ENCODE measurements at regions not wholly inside any gene's neighbourhood (a gene's known extent, or its start where the extent isn't known, plus 50 kb on each side); places are given as distances from the start of the nearest gene placed in this dataset.

- no peaks in the 10 kb centered on the region for H3K36me3 Mint-ChIP-seq
- H3K27me3 Mint-ChIP-seq, result no peaks in the 10 kb centered on the region
- H3K4me3 Mint-ChIP-seq, result no peak overlapping the region
- H3K4me1 Mint-ChIP-seq, result no peaks in the 10 kb centered on the region
- no peak overlapping the region for H3K27ac Mint-ChIP-seq
- H3K9me3 Mint-ChIP-seq, result peaks cover 5% of the 10 kb centered on the region
- ATAC-seq, result no peak
These were observed 1816.5 kb downstream of the MAT2B start for GRCh38 chr5:165321912-165322311.

GRCh38 chr5:165325221-165325620 lies 1819.8 kb downstream of the MAT2B start:
- no peaks in the 10 kb centered on the region for H3K27me3 Mint-ChIP-seq
- no peak overlapping the region for H3K27ac Mint-ChIP-seq
- no peak overlapping the region for H3K4me3 Mint-ChIP-seq
- ATAC-seq, result no peak
- H3K9me3 Mint-ChIP-seq, result no peaks in the 10 kb centered on the region
- H3K36me3 Mint-ChIP-seq, result no peaks in the 10 kb centered on the region
- no peaks in the 10 kb centered on the region for H3K4me1 Mint-ChIP-seq

GRCh38 chr5:165327631-165328030 lies 1822.2 kb downstream of the MAT2B start:
- no peaks in the 10 kb centered on the region for H3K4me1 Mint-ChIP-seq

GRCh38 chr5:165328846-165329245 lies 1823.4 kb downstream of the MAT2B start:
- ATAC-seq, result no peak
- Mint-ChIP-seq H3K4me3 (no peak overlapping the region), H3K9me3 (no peaks in the 10 kb centered on the region), H3K27ac (no peak overlapping the region), H3K4me1 (no peaks in the 10 kb centered on the region), H3K36me3 (no peaks in the 10 kb centered on the region), H3K27me3 (no peaks in the 10 kb centered on the region)

More at GRCh38 chr5:165327631-165328030, 1822.2 kb downstream of the MAT2B start:
- H3K27me3 Mint-ChIP-seq, result no peaks in the 10 kb centered on the region
- no peak overlapping the region for H3K27ac Mint-ChIP-seq
- no peaks in the 10 kb centered on the region for H3K36me3 Mint-ChIP-seq
- H3K4me3 Mint-ChIP-seq, result no peak overlapping the region
- no peaks in the 10 kb centered on the region for H3K9me3 Mint-ChIP-seq
- no peak for ATAC-seq

GRCh38 chr5:165333623-165334022 lies 1828.2 kb downstream of the MAT2B start:
- Mint-ChIP-seq H3K4me1 (no peaks in the 10 kb centered on the region), H3K4me3 (no peak overlapping the region), H3K27ac (no peak overlapping the region), H3K9me3 (no peaks in the 10 kb centered on the region), H3K27me3 (no peaks in the 10 kb centered on the region), H3K36me3 (no peaks in the 10 kb centered on the region)
- no peak for ATAC-seq

DNA sequence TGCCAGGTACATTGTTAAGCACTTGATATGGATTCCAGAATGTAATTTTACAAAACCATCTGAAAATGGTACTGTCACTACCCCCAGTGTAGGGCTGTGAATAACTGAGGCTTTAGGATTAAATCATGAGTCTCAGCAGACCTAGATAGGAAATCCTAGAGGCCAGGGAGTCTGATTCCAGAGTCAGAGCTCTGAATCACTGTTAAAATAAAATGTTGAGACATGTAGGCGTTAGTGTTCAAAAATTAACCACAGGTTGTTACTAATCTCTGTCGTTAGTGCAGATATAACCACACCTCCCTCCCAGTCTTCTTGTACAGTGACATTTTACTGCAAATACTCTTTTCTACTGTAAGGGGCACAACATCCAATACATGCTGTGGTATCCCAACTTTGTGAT lies 1828.8 kb downstream of the MAT2B start:
- Mint-ChIP-seq H3K4me1 (no peaks in the 10 kb centered on the region), H3K27me3 (no peaks in the 10 kb centered on the region), H3K27ac (no peak overlapping the region), H3K4me3 (no peak overlapping the region), H3K36me3 (no peaks in the 10 kb centered on the region), H3K9me3 (no peaks in the 10 kb centered on the region)
- no peak for ATAC-seq

GRCh38 chr5:165349735-165350134 lies 1844.3 kb downstream of the MAT2B start:
- Mint-ChIP-seq H3K4me1 (no peaks in the 10 kb centered on the region), H3K36me3 (no peaks in the 10 kb centered on the region), H3K9me3 (no peaks in the 10 kb centered on the region), H3K27me3 (no peaks in the 10 kb centered on the region), H3K4me3 (no peak overlapping the region), H3K27ac (no peak overlapping the region)
- ATAC-seq, result no peak

DNA sequence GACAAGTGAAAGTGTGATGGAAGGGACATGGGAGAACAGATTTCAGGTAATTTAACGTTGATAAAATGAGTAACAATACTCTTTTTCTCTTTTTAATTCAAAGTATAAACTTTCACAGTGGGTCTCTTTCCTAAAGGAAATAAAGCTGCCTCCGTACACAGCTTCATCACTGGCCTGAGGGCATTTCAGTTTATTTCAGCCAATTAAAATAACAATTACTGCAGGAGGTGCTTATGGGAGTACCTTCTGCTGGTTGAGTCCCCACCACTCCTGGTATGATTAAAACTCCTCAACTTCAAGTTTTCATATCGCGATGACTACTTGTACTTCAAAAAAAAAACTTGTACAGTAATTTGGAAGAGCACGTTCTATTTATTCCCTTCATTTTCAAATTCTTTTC lies 1845.9 kb downstream of the MAT2B start:
- Mint-ChIP-seq H3K4me3 (no peak overlapping the region), H3K27me3 (no peaks in the 10 kb centered on the region), H3K36me3 (no peaks in the 10 kb centered on the region), H3K27ac (no peak overlapping the region), H3K9me3 (no peaks in the 10 kb centered on the region), H3K4me1 (no peaks in the 10 kb centered on the region)
- ATAC-seq, result no peak

DNA sequence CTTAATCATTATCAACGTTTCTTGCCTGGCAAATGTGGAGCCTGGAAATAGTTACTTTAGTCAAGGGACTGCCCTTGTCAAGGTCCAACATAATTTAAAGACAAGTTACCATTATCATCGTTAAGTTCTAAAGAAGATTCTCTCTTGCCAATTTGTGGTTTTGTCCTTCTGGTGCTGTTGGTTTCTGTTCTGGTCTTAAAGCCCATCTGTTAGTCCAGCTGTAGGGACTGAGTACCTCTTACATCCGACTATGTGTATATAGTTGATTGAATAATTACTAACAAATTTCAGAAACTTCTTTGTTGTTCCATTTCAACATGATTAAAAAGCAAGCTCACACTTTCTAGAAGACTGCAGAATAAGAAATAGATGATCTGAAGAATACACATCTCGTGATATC lies 1854.9 kb downstream of the MAT2B start:
- H3K4me1 Mint-ChIP-seq, result no peaks in the 10 kb centered on the region
- H3K36me3 Mint-ChIP-seq, result no peaks in the 10 kb centered on the region
- no peak overlapping the region for H3K4me3 Mint-ChIP-seq
- H3K27me3 Mint-ChIP-seq, result no peaks in the 10 kb centered on the region
- ATAC-seq, result no peak
- no peak overlapping the region for H3K27ac Mint-ChIP-seq
- H3K9me3 Mint-ChIP-seq, result no peaks in the 10 kb centered on the region

- ATAC-seq, result no peak
- no peaks in the 10 kb centered on the region for H3K36me3 Mint-ChIP-seq
- H3K9me3 Mint-ChIP-seq, result no peaks in the 10 kb centered on the region
- H3K27me3 Mint-ChIP-seq, result no peaks in the 10 kb centered on the region
- H3K27ac Mint-ChIP-seq, result no peak overlapping the region
- no peaks in the 10 kb centered on the region for H3K4me1 Mint-ChIP-seq
- no peak overlapping the region for H3K4me3 Mint-ChIP-seq
These were observed 1855.5 kb downstream of the MAT2B start for GRCh38 chr5:165360784-165361542.

GRCh38 chr5:165370233-165370632 lies 1864.8 kb downstream of the MAT2B start:
- H3K27ac Mint-ChIP-seq, result no peak overlapping the region
- H3K4me1 Mint-ChIP-seq, result no peaks in the 10 kb centered on the region
- ATAC-seq, result no peak
- H3K27me3 Mint-ChIP-seq, result no peaks in the 10 kb centered on the region
- H3K9me3 Mint-ChIP-seq, result no peaks in the 10 kb centered on the region
- H3K4me3 Mint-ChIP-seq, result no peak overlapping the region
- H3K36me3 Mint-ChIP-seq, result no peaks in the 10 kb centered on the region

DNA sequence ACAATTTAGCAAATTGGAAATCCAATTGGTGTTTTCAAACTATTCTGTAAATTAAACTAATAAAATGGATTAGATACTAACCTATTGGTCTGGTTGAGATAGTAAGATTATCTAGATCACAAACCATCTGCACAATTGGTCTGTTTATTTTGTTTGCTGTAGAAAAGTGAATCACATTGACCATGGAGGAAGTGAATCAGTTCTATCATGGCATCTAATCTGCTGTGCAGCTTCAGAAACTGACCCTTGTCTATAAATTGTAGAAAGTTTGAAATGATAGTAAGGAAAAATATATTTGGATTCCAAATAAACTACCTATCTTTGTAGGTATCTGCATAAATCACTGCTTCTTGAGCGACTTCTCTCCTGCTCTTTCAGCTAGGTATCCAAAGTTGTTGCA lies 1865.4 kb downstream of the MAT2B start:
- no peak for ATAC-seq
- no peaks in the 10 kb centered on the region for H3K9me3 Mint-ChIP-seq
- no peaks in the 10 kb centered on the region for H3K4me1 Mint-ChIP-seq
- no peak overlapping the region for H3K27ac Mint-ChIP-seq
- H3K4me3 Mint-ChIP-seq, result no peak overlapping the region
- H3K27me3 Mint-ChIP-seq, result no peaks in the 10 kb centered on the region
- H3K36me3 Mint-ChIP-seq, result no peaks in the 10 kb centered on the region

- H3K4me1 Mint-ChIP-seq, result no peaks in the 10 kb centered on the region
- no peaks in the 10 kb centered on the region for H3K9me3 Mint-ChIP-seq
- H3K27me3 Mint-ChIP-seq, result no peaks in the 10 kb centered on the region
- H3K27ac Mint-ChIP-seq, result no peak overlapping the region
- ATAC-seq, result no peak
- H3K4me3 Mint-ChIP-seq, result no peak overlapping the region
- H3K36me3 Mint-ChIP-seq, result no peaks in the 10 kb centered on the region
These were observed 1869.8 kb downstream of the MAT2B start for GRCh38 chr5:165375201-165375600.

DNA sequence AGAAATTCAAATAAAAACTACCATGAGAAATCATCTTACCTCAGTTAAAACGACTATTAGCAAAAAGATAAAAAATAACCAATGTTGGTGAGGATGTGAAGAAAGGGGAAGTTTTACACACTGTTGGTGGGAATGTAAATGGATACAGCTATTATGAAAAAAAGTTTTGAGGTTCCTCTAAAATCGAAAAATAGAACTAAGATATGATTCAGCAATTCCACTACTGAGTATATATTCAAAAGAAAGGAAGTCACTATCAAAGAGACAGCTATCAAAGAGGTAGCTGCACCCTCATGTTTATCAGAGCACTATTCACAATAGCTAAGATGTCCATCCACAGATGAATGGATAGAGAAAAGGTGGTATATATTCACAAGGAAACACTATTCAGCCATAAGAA lies 1888.4 kb downstream of the MAT2B start:
- H3K27me3 Mint-ChIP-seq, result no peaks in the 10 kb centered on the region
- ATAC-seq, result no peak
- H3K27ac Mint-ChIP-seq, result no peak overlapping the region
- peaks cover 10% of the 10 kb centered on the region for H3K9me3 Mint-ChIP-seq
- no peak overlapping the region for H3K4me3 Mint-ChIP-seq
- no peaks in the 10 kb centered on the region for H3K4me1 Mint-ChIP-seq
- no peaks in the 10 kb centered on the region for H3K36me3 Mint-ChIP-seq

DNA sequence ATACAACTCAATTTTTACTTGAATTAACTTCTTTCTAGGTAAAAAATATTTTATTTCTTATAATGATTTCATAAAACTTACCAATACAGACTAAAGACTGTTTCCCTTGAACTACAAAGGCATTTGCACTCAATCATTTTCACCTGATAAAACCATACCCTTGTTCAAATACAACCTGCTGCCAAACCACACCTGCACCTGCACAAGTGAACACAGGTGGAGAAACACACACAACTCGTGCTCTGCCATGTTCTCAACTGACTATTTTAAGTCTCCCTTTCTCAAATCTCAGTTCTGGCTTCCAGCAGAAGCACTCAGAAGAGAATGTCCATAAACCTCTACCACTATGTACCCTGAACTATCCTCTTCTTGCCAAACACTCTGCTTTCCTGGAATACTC lies 1892.1 kb downstream of the MAT2B start:
- Mint-ChIP-seq H3K4me3 (no peak overlapping the region), H3K27ac (no peak overlapping the region), H3K4me1 (no peaks in the 10 kb centered on the region), H3K36me3 (no peaks in the 10 kb centered on the region), H3K27me3 (no peaks in the 10 kb centered on the region), H3K9me3 (peaks cover 7% of the 10 kb centered on the region)
- ATAC-seq, result no peak

- Mint-ChIP-seq H3K4me1 (no peaks in the 10 kb centered on the region), H3K36me3 (no peaks in the 10 kb centered on the region)
These were observed 1894.7 kb downstream of the MAT2B start for GRCh38 chr5:165400086-165400485.

More at GRCh38 chr5:165400086-165400485, 1894.7 kb downstream of the MAT2B start:
- Mint-ChIP-seq H3K27ac (no peak overlapping the region), H3K9me3 (peaks cover 4% of the 10 kb centered on the region), H3K27me3 (no peaks in the 10 kb centered on the region), H3K4me3 (no peak overlapping the region)
- no peak for ATAC-seq
